ENCODE measurements at regions not wholly inside any gene's neighbourhood (a gene's known extent, or its start where the extent isn't known, plus 50 kb on each side); places are given as distances from the start of the nearest gene placed in this dataset.

GRCh38 chr21:28877318-28877884 lies 115.3 kb downstream of the LTN1 start:
- H3K9me3 ChIP-seq (replicated peaks; ENCODE audit: control insufficient read depth, insufficient read depth, low read length) = no peaks in the 10 kb centered on the region
- ChIA-PET POLR2A (no interaction called here), CTCF (no interaction called here)
- intact Hi-C loops (cut with micrococcal nuclease) (no loop called here), dilution Hi-C loops (cut with MboI; ENCODE audit: extremely low pct_ligation_motif_present, low sequenced_read_pairs) (no loop called here)
- H3K4me2 ChIP-seq (ENCODE audit: insufficient read depth, low read length) = no peak overlapping the region
- no TSS peak for BruUV-seq (replicated peaks)
- FAIRE-seq (no peak), DNase-seq (ENCODE audit: low read depth, low spot score) (no peak)
- H3K9ac ChIP-seq (replicated peaks; ENCODE audit: extremely low read depth, insufficient read depth, low read length) = no peak overlapping the region
- H4K20me1 ChIP-seq (replicated peaks; ENCODE audit: control insufficient read depth, extremely low read depth, insufficient read depth, low read length) = no peaks in the 10 kb centered on the region
- H3K27me3 ChIP-seq (ENCODE audit: control insufficient read depth in 2 of 2, insufficient read depth in 2 of 2, low read length in 2 of 2) = no peaks in the 10 kb centered on the region
- no peak overlapping the region for H3K4me3 ChIP-seq (replicated peaks in 1 of 3; ENCODE audit: insufficient read depth in 1 of 3, low read depth in 1 of 3, low read length in 3 of 3)
- no peaks in the 10 kb centered on the region for H3K9me1 ChIP-seq (replicated peaks; ENCODE audit: control insufficient read depth, extremely low read depth, insufficient read depth, low read length)
- no peak overlapping the region for H2AFZ ChIP-seq (ENCODE audit: low read depth, low read length)
- no peaks in the 10 kb centered on the region for H3K4me1 ChIP-seq (ENCODE audit: control insufficient read depth, extremely low read depth, insufficient read depth, low read length)
- TF ChIP-seq MAX (IDR thresholded peaks at IDR 0.05; ENCODE audit: insufficient read depth, insufficient read length) = no peak
- no peak for TF ChIP-seq EZH2 (IDR thresholded peaks at IDR 0.05; ENCODE audit: borderline replicate concordance, low read depth, low read length, severe bottlenecking)
- TF ChIP-seq JUN (IDR thresholded peaks at IDR 0.05; ENCODE audit: borderline replicate concordance, insufficient read depth, insufficient read length, low read depth) = no peak
- no peak for TF ChIP-seq FOS (IDR thresholded peaks at IDR 0.05; ENCODE audit: borderline replicate concordance, insufficient read depth, low read length)
- no peak for TF ChIP-seq POLR2A (IDR thresholded peaks at IDR 0.05; ENCODE audit: low read depth, low read length)
- no peak for TF ChIP-seq CTCF (IDR thresholded peaks at IDR 0.05; ENCODE audit: extremely low read depth in 1 of 2, insufficient read depth in 1 of 2, low read depth in 1 of 2, low read length in 2 of 2)
- TF ChIP-seq POLR2AphosphoS5 (IDR thresholded peaks at IDR 0.05; ENCODE audit: insufficient read depth, low read depth, low read length) = no peak
- no peak for TF ChIP-seq GATA2 (IDR thresholded peaks at IDR 0.05; ENCODE audit: insufficient read depth, insufficient read length, low read depth, low read length)
- TF ChIP-seq MYC (IDR thresholded peaks at IDR 0.05; ENCODE audit: low read depth, low read length) = no peak
- peaks cover 0 to 3% of the 10 kb centered on the region in 2 experiments for H3K36me3 ChIP-seq (ENCODE audit: control insufficient read depth in 2 of 2, extremely low read depth in 1 of 2, insufficient read depth in 2 of 2, low read length in 2 of 2)
- H3K79me2 ChIP-seq (ENCODE audit: control insufficient read depth, insufficient read depth, low read length) = no peaks in the 10 kb centered on the region
- no peak overlapping the region for H3K27ac ChIP-seq (ENCODE audit: insufficient read depth, low read depth, low read length)
